Adrenal gland (tissue), 5 donors: ENCODE measurements at regions not wholly inside any gene's neighbourhood (a gene's known extent, or its start where the extent isn't known, plus 50 kb on each side); places are given as distances from the start of the nearest gene placed in this dataset.

ENCODE experiments used
- POLR2A ChIP-seq, 2 donors: fragments of 450-650 bp; IDR thresholded peaks; one replicate each; pipeline ENCODE4 v1.6.1; 2017; ENCODE audit warnings: antibody characterized with exemption in 2 of 2, mild to moderate bottlenecking in 2 of 2, moderate library complexity in 1 of 2
- TF ChIP-seq, protein P1 (sequence below), 6 experiments: fragments of 450-650 bp in 4 of 6; fragments of 200-600 bp in 2 of 6; sonication (generic) in 1 of 6; IDR thresholded peaks; 1 replicate in 5 of 6; 2 replicates in 1 of 6; pipeline versions ENCODE4 v1.5.1 to v1.8.0; 2016 to 2021; ENCODE audit warnings: antibody characterized with exemption in 6 of 6, mild to moderate bottlenecking in 2 of 6, moderate library complexity in 1 of 6
- donor health status: DM: no; HTN: no; CAD: no.

DNA sequence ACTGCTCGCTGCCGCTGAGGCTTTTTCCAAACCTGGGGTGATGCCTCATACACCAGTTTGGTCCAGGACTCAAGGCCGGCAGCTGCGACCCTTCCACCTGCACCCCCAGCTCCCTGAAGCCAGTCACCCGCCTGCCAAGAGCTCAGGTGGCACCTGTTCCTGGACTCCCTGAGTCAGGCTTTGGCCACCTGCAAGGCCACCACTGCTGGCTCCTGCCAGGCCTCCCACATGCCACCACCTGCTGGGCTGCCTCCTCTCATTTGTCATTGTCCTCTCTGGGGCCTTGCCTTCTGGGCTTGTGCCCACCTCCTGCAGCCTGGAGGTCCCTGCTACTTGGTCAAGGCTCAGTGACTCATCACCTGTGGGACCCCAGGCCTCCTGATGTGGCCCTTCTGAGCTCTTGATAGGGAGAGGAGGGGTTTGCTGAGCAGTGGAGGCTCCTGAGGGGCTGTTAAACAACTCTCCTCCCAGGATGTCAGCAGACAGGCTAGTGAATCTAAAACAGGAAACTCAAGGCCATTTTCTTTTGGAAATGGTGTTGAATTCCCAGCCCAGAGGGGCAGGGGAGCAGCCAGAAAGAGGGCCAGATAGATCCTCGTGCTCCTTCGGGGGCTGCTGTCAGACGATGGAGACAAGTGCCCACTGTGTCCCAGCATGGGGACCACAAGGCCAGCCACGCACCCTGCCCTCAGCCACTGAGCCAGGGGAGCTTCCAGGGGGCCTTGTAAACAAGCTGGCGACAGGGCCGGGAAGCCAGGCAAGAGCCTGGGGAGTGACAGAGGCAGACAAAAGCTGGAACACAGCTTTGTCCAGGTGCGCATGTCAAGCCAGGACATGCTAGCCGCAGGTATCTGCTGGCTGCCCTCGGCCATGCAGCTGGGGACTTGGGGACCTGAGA, 416.8 kb downstream of the LRATD1 start:
- TF ChIP-seq, protein P1, sequence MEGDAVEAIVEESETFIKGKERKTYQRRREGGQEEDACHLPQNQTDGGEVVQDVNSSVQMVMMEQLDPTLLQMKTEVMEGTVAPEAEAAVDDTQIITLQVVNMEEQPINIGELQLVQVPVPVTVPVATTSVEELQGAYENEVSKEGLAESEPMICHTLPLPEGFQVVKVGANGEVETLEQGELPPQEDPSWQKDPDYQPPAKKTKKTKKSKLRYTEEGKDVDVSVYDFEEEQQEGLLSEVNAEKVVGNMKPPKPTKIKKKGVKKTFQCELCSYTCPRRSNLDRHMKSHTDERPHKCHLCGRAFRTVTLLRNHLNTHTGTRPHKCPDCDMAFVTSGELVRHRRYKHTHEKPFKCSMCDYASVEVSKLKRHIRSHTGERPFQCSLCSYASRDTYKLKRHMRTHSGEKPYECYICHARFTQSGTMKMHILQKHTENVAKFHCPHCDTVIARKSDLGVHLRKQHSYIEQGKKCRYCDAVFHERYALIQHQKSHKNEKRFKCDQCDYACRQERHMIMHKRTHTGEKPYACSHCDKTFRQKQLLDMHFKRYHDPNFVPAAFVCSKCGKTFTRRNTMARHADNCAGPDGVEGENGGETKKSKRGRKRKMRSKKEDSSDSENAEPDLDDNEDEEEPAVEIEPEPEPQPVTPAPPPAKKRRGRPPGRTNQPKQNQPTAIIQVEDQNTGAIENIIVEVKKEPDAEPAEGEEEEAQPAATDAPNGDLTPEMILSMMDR (IDR thresholded peaks at IDR 0.05): no peak
- TF ChIP-seq POLR2A (IDR thresholded peaks at IDR 0.05): no peak
